HG03442 (cell line): ENCODE measurements at regions not wholly inside any gene's neighbourhood (a gene's known extent, or its start where the extent isn't known, plus 50 kb on each side); places are given as distances from the start of the nearest gene placed in this dataset.
"Not testable (repeated sequence)": the region's sequence is repeated elsewhere in the genome, so short reads cannot be mapped to it uniquely, and the experiment has no call there.

Source experiments
- ATAC-seq: cut with Tn5 transposase; IDR thresholded peaks from one replicate; pipeline ENCODE4 v1.9.1; 2021; ENCODE audit warnings: mild to moderate bottlenecking, moderate library complexity; ENCODE audit not compliant: unreplicated experiment

- ATAC-seq = no peak
Observed at GRCh38 chr5:41995193-41995592, 70.1 kb downstream of the FBXO4 start.

DNA sequence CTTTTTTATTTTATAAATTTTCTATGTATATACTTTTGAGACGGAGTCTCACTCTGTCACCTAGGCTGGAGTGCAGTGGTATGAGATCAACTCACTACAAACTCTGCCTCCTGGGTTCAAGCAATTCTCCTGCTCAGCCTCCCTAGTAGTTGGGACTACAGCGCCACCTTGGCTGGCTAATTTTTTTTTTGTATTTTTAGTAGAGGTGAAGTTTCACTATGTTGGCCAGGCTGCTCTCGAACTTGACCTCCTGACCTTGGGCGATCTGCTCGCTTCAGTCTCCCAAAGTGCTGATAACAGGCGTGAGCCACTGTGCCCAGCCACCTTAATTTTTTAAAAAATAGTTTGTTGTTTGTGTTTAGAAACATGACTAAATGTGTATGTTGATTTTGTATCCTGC, 76.6 kb downstream of the FBXO4 start:
- no peak for ATAC-seq

DNA sequence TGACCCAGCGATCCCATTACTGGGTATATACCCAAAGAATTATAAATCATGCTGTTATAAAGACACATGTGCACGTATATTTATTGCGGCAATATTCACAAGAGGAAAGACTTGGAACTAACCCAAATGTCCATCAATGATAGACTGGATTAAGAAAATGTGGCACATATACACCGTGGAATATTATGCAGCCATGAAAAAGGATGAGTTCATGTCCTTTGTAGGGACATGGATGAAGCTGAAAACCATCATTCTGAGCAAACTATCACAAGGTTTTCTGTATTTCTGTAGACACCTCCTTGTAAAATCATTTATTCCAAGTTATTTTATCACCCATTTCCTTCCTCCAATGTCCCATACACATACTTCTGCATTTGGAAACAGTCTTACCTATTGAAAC, 78.8 kb downstream of the FBXO4 start:
- ATAC-seq = not testable (repeated sequence)

- ATAC-seq = peak; percentile 76
Observed at GRCh38 chr5:42005561-42006153, 80.6 kb downstream of the FBXO4 start.

GRCh38 chr5:42013561-42013960, 88.5 kb downstream of the FBXO4 start:
- no peak for ATAC-seq

DNA sequence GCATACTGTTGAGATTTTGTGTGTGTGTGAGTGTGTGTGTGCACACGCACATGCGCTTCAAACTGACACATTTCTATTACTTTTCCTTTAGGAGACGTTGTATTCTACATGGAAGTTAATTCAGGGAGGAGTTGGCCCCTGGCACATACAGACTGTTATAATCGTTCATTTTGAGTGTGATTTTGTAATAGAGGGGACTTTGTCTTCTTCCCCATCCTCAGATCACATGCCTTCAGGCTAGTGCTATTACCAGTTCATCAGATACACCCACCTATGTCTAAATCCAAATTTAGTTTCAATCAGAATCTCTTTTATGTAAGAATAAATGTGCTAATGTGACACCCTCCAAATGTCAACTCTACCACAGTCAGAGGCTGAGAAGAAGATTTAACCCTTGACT, 90.2 kb downstream of the FBXO4 start:
- no peak for ATAC-seq

- no peak for ATAC-seq
Observed at GRCh38 chr5:42015681-42016080, 90.6 kb downstream of the FBXO4 start.

DNA sequence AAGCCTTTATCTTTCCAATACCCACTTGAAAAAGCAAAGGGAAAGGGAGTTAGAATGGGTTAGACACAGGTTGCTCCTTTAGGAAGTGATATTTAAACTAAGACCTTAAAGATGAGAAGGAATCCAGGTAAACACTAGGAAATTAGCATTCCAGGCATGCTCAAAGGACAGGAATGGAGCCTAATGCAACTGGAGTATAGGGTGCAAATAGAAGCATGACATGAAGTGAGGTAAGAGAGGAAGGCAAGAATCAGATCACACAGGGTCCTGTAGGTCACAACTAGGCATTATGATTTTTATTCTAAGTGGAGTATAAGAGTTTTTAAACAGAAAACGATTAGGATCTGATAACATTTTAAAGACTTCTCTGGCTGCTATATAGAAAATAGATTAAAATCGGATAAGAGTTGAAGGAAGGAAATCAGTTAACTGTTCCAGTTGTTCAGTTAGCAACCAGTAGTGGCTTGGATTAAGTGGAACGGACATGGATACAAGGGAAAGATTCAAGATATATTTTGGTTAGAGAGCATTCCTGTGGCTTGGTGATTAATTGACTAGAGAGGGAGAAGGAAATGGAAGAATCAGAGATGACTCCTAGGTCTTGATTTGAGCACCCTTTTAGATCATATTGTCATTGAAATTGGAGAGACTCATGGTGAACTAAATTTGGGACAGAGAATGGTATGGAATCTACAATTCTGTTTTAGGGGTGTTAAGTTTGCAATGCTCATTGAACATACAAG, 95.9 kb downstream of the FBXO4 start:
- ATAC-seq = no peak

GRCh38 chr5:42021923-42022322, 96.8 kb downstream of the FBXO4 start:
- peak; percentile 66 for ATAC-seq

GRCh38 chr5:42022383-42022972, 97.4 kb downstream of the FBXO4 start:
- ATAC-seq = no peak

DNA sequence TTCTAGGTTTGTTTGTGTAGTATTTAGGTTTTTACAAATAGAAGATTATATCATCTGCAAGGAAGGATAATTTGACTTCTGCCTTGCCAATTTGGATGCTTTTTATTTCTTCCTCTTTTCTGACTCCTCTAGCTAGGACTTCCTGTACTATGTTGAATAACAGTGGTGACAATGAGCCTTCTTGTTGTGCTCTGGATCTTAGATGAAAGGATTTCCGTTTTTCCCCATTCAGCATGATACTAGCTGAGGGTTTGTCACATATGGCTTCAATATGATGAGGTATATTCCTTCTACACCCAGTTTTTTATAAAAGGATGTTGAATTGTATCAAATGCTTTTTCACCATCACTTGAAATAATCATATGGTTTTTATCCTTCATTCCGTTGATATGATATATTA, 101.4 kb downstream of the FBXO4 start:
- ATAC-seq = no peak

- ATAC-seq = no peak
Observed at GRCh38 chr5:42032137-42032536, 107.1 kb downstream of the FBXO4 start.

DNA sequence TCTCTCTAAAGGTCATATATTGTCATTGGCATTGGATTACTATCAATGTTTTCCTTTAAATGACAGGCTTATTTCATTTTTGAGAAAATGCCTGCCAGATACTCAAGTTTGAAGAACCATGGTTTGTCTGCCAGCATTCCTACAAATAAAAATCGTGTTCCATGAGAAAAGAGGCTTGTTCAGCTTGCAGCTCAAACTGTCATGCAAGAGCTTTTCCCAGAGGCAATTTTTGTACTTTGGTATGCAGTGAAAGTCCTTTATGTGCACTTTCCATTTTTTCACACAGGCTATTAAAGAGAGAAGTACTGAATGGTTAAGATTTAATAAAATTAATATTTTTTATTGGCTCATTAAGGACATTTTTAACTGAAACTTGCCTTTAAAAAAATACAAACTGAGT, 110.4 kb downstream of the FBXO4 start:
- no peak for ATAC-seq

DNA sequence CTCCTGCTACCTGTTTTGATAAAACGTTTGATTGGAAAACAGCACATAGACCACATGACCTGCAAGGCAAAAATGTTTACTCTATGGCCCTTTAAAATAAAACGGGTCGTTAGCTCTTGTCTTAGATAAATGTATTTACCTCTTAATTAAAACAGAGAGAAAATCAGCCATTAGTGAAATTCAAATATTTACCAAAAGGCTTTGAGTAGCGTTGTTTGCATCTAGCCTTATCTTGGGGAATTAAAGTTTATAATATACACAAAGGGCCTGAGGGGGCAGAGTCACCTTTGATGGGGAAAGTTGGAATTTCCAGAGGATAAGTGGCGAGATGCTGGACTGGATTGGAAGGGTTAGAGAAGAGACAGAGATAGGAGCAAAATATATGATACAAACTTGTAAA, 111.3 kb downstream of the FBXO4 start:
- ATAC-seq = no peak

- ATAC-seq = no peak
Observed at GRCh38 chr5:42037379-42037932, 112.4 kb downstream of the FBXO4 start.

GRCh38 chr5:42043400-42043799, 118.3 kb downstream of the FBXO4 start:
- ATAC-seq = no peak

GRCh38 chr5:42057254-42057690, 132.2 kb downstream of the FBXO4 start:
- ATAC-seq = peak; percentile 94

- ATAC-seq = no peak
Observed at GRCh38 chr5:42059291-42059690, 134.2 kb downstream of the FBXO4 start.

DNA sequence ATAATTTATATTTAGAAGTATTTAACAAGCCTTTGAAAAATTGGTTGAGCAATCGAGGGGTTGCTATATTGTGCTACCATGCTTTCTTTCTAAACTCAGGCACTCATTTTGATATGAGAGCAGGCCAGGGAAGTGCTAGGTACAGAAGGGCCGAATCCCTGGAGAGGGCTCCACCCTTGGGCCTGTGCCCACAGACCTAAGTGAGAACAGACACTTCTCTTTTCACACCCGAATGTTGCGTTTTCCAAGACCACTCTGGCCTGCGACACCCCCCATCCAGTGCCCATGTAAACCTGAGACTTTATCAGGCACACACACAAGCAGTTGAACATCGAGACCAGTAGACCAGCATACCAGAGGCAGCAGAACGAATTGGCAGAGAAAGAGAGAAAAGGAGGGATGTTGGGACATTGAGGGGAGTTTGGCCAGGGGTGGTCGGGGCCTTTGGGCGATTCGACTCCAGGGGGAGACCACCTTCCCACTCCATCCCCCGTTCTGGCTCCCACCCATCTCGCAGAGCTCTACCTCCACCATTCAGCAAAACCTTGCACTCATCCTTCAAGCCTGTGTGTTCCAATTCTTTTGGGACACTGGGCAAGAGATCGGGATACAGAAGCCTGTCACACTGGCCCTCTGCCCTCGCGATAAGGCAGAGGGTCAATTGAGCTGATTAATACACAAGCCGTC, 134.8 kb downstream of the FBXO4 start:
- no peak for ATAC-seq

- ATAC-seq = no peak
Observed at GRCh38 chr5:42061121-42061520, 136.0 kb downstream of the FBXO4 start.

GRCh38 chr5:42064821-42065220, 139.7 kb downstream of the FBXO4 start:
- ATAC-seq = no peak
